H9 (cell line): ENCODE measurements at regions not wholly inside any gene's neighbourhood (a gene's known extent, or its start where the extent isn't known, plus 50 kb on each side); places are given as distances from the start of the nearest gene placed in this dataset.
"Not testable (repeated sequence)": the region's sequence is repeated elsewhere in the genome, so short reads cannot be mapped to it uniquely, and the experiment has no call there.

Experiments used
- DNase-seq: peaks from one replicate; pipeline ENCODE4 v3.0.0-alpha.2; 2017
- H2AFZ ChIP-seq: one replicate; pipeline ENCODE4 v1.6.1; 2013; ENCODE audit warnings: mild to moderate bottlenecking, low read length, control low read depth, moderate library complexity
- H2AK5ac ChIP-seq: 2 replicates; pipeline ENCODE4 v1.6.1; 2013; ENCODE audit warnings: low read length, control low read depth, mixed read lengths; ENCODE audit not compliant: insufficient read length
- H2BK120ac ChIP-seq: one replicate; pipeline ENCODE4 v1.6.1; 2013; ENCODE audit warnings: low read depth, mild to moderate bottlenecking, low read length, control low read depth, inconsistent platforms; ENCODE audit not compliant: poor library complexity, severe bottlenecking
- H2BK12ac ChIP-seq: 2 replicates; pipeline ENCODE4 v1.6.1; 2013; ENCODE audit warnings: low read length, control low read depth, mixed read lengths, low read depth; ENCODE audit not compliant: insufficient read length
- H2BK15ac ChIP-seq: 2 replicates; pipeline ENCODE4 v1.6.1; 2013; ENCODE audit warnings: low read depth, low read length, control low read depth
- H2BK20ac ChIP-seq: one replicate; pipeline ENCODE4 v1.6.1; 2013; ENCODE audit warnings: low read depth, mild to moderate bottlenecking, low read length, control low read depth, inconsistent platforms; ENCODE audit not compliant: poor library complexity, severe bottlenecking
- H2BK5ac ChIP-seq: 2 replicates; pipeline ENCODE4 v1.6.1; 2013; ENCODE audit warnings: low read length, control low read depth, mixed read lengths; ENCODE audit not compliant: insufficient read length
- H3K14ac ChIP-seq: 2 replicates; pipeline ENCODE4 v1.6.1; 2013; ENCODE audit warnings: low read length, control low read depth; ENCODE audit not compliant: insufficient read depth
- H3K18ac ChIP-seq: 2 replicates; pipeline ENCODE4 v1.6.1; 2013; ENCODE audit warnings: low read depth, mild to moderate bottlenecking, mixed read lengths, low read length, control low read depth; ENCODE audit not compliant: insufficient read length
- H3K23ac ChIP-seq: 2 replicates; pipeline ENCODE4 v1.6.1; 2013; ENCODE audit warnings: low read length, control low read depth, mixed read lengths, low read depth; ENCODE audit not compliant: insufficient read length
- H3K23me2 ChIP-seq: 2 replicates; pipeline ENCODE4 v1.6.1; 2013; ENCODE audit warnings: low read depth, mild to moderate bottlenecking, mixed read lengths, low read length, control low read depth; ENCODE audit not compliant: insufficient read length, poor library complexity, severe bottlenecking
- H3K27ac ChIP-seq: 2 replicates; pipeline ENCODE4 v1.5.1; 2013; ENCODE audit warnings: low read length, control low read depth, mixed read lengths, low read depth; ENCODE audit not compliant: insufficient read length
- H3K27me3 ChIP-seq: 2 replicates; pipeline ENCODE4 v1.6.1; 2013; ENCODE audit warnings: low read length, control low read depth, inconsistent platforms; ENCODE audit not compliant: insufficient read depth
- H3K4ac ChIP-seq: 2 replicates; pipeline ENCODE4 v1.6.1; 2013; ENCODE audit warnings: low read depth, mild to moderate bottlenecking, control low read depth, inconsistent platforms, low read length, moderate library complexity
- H3K4me1 ChIP-seq: 2 replicates; pipeline ENCODE4 v1.6.1; 2013; ENCODE audit warnings: low read length, control low read depth, inconsistent platforms; ENCODE audit not compliant: insufficient read depth
- H3K4me2 ChIP-seq: 2 replicates; pipeline ENCODE4 v1.6.1; 2013; ENCODE audit warnings: low read length, control low read depth, mixed read lengths; ENCODE audit not compliant: insufficient read length, insufficient read depth
- H3K56ac ChIP-seq: 2 replicates; pipeline ENCODE4 v1.6.1; 2013; ENCODE audit warnings: low read depth, mild to moderate bottlenecking, mixed read lengths, low read length, control low read depth; ENCODE audit not compliant: insufficient read length
- H3K79me1 ChIP-seq: 2 replicates; pipeline ENCODE4 v1.6.1; 2013; ENCODE audit warnings: low read depth, mild to moderate bottlenecking, moderate library complexity, low read length, control low read depth, inconsistent platforms; ENCODE audit not compliant: insufficient read depth, poor library complexity, severe bottlenecking
- H3K79me2 ChIP-seq: 2 replicates; pipeline ENCODE4 v1.6.1; 2013; ENCODE audit warnings: low read length, control low read depth, inconsistent platforms; ENCODE audit not compliant: insufficient read depth
- H3K9ac ChIP-seq: 2 replicates; pipeline ENCODE4 v1.6.1; 2013; ENCODE audit warnings: low read length, control low read depth, mixed read lengths; ENCODE audit not compliant: insufficient read length; ENCODE audit errors: extremely low read depth
- H3K9me3 ChIP-seq: one replicate; pipeline ENCODE4 v1.6.1; 2013; ENCODE audit warnings: low read depth, low read length, inconsistent platforms; ENCODE audit not compliant: control insufficient read depth
- H3T11ph ChIP-seq: one replicate; pipeline ENCODE4 v1.6.1; 2013; ENCODE audit warnings: mild to moderate bottlenecking, low read length, control low read depth, inconsistent platforms
- H4K20me1 ChIP-seq: one replicate; pipeline ENCODE4 v1.6.1; 2013; ENCODE audit not compliant: control insufficient read depth, insufficient read length, insufficient read depth
- H4K5ac ChIP-seq: 2 replicates; pipeline ENCODE4 v1.6.1; 2013; ENCODE audit warnings: low read depth, mild to moderate bottlenecking, mixed read lengths, low read length, control low read depth; ENCODE audit not compliant: insufficient read length
- H4K8ac ChIP-seq: replicated peaks from 2 replicates; pipeline ENCODE4 v1.6.1; 2013; ENCODE audit warnings: low read length, control low read depth, mixed read lengths, low read depth; ENCODE audit not compliant: insufficient read length
- H4K91ac ChIP-seq: 2 replicates; pipeline ENCODE4 v1.6.1; 2013; ENCODE audit warnings: low read depth, mild to moderate bottlenecking, moderate library complexity, mixed read lengths, low read length, control low read depth; ENCODE audit not compliant: insufficient read length
- H3K27ac Mint-ChIP-seq, 3 experiments: 2 replicates in 2 of 3; 3 replicates in 1 of 3; pipeline ENCODE4 v1.8.0; 2020 to 2021; ENCODE audit warnings: mixed read lengths in 3 of 3, mild to moderate bottlenecking in 1 of 3, moderate library complexity in 1 of 3
- H3K27me3 Mint-ChIP-seq: 2 replicates; pipeline ENCODE4 v1.8.0; 2021; ENCODE audit warnings: low read depth, mild to moderate bottlenecking, moderate library complexity, mixed read lengths
- H3K36me3 Mint-ChIP-seq, 3 experiments: 2 replicates in 2 of 3; 3 replicates in 1 of 3; pipeline ENCODE4 v1.8.0; 2020 to 2021; ENCODE audit warnings: low read depth in 3 of 3, mixed read lengths in 3 of 3; ENCODE audit not compliant: insufficient read depth in 1 of 3
- H3K4me1 Mint-ChIP-seq, 2 experiments: 2 replicates each; pipeline ENCODE4 v1.8.0; 2020; ENCODE audit warnings: mixed read lengths in 2 of 2
- H3K4me3 Mint-ChIP-seq, 2 experiments: 2 replicates in 1 of 2; 3 replicates in 1 of 2; pipeline ENCODE4 v1.8.0; 2020 to 2021; ENCODE audit warnings: mild to moderate bottlenecking in 2 of 2, mixed read lengths in 2 of 2, moderate library complexity in 1 of 2
- H3K9me3 Mint-ChIP-seq, 2 experiments: 2 replicates in 1 of 2; 3 replicates in 1 of 2; pipeline ENCODE4 v1.8.0; 2020; ENCODE audit warnings: mild to moderate bottlenecking in 2 of 2, mixed read lengths in 2 of 2, moderate library complexity in 1 of 2
- WGBS: extraction: QIAGEN DNeasy Blood & Tissue Kit; methylation state at CpG from one replicate; pipeline ENCODE4 v1.1.7; 2013; ENCODE audit warnings: missing lambda C conversion rate, low lambda C conversion rate, mixed read lengths; ENCODE audit not compliant: insufficient read length; ENCODE audit errors: extremely low coverage; 5-methylcytosine and 5-hydroxymethylcytosine counted together

DNA sequence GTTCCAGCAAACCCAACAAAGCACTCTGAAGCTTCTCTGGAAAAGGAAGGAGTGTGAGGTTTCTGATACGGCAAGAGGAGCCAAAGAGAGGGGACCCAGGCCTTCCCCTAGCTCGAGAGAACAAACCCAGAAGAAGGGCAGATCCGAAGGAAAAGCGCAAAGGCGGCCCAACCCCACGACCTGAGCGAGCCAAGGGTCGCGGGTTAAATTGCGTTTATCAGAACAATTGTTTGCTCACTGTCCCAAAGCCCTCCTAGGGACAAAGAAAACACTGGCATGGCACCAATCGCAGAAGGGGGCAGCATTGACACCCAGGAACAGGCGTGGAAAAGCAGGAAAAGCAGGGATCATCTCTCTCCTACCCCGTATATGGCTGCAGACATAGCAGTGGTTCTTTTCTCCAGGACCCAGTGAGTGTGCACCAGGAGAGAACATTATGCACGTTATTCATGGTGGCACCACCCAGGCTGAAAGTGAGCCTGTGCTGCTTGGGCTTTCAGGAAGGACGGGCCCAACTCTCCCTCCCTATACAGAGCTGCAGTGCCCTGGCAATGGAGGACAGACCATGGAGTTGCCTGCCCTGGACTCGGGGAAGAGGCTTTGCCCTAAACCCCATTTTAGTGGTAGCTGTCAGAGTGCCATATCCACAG, 167.0 kb downstream of the FAM72C start:
- H4K91ac ChIP-seq: not testable (repeated sequence)

DNA sequence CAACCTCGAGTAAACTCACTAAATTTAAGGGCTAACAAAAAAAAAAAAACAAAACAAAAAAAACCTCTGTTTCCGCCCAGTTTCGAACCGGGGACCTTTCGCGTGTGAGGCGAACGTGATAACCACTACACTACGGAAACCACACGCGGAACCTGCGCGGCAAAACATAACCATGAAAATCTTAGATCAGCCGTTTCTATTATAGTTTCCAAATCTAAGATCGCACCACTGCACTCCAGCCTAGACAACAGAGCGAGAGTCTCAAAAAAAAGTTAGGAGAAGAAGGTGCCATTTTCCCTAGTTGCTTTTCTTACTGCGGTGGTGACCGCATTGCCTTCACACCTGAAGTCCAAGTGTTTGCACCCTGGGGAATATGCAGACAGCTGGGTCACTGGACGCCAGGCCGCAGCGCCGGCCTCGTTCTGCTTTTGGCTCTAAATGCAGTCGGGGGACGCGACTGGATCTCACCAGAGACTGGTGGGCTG, 167.8 kb downstream of the FAM72C start:
- H2BK12ac ChIP-seq, H3K23ac ChIP-seq, H3K36me3 Mint-ChIP-seq, H3K18ac ChIP-seq, H4K8ac ChIP-seq, H2BK20ac ChIP-seq, H4K91ac ChIP-seq, H2BK15ac ChIP-seq, H3K79me2 ChIP-seq, H3K9me3 Mint-ChIP-seq, H2BK120ac ChIP-seq, H3K4me1 Mint-ChIP-seq, H2AK5ac ChIP-seq, H3K9ac ChIP-seq, H3K23me2 ChIP-seq, H2AFZ ChIP-seq, H3K27ac Mint-ChIP-seq, H4K5ac ChIP-seq, H3K79me1 ChIP-seq, H4K20me1 ChIP-seq, H3K56ac ChIP-seq, H3K27ac ChIP-seq, H2BK5ac ChIP-seq, H3K4me1 ChIP-seq, H3K27me3 ChIP-seq, H3K4ac ChIP-seq, H3K14ac ChIP-seq, H3T11ph ChIP-seq, H3K9me3 ChIP-seq, H3K27me3 Mint-ChIP-seq: not testable (repeated sequence)
- peak; percentile 3 for DNase-seq
- H3K4me3 Mint-ChIP-seq: peak overlapping the region; percentile 59 to 62; a peak in 4 of 5 replicates
- no CpG with 5 or more reads among the region's 26 CpGs for WGBS
- H3K4me2 ChIP-seq: peak overlapping the region; percentile 13

More for the DNA sequence above, 167.0 kb downstream of the FAM72C start:
- not testable (repeated sequence) for H3K4me2 ChIP-seq, H2AK5ac ChIP-seq, H3K27ac ChIP-seq, H3K27ac Mint-ChIP-seq, H3K23me2 ChIP-seq, H3K14ac ChIP-seq, H3K9ac ChIP-seq, H2BK15ac ChIP-seq, H3K4me1 ChIP-seq, H3K9me3 Mint-ChIP-seq, H3K23ac ChIP-seq, H2BK20ac ChIP-seq, H4K20me1 ChIP-seq, H3K79me2 ChIP-seq, H2AFZ ChIP-seq, H4K5ac ChIP-seq, H2BK12ac ChIP-seq, H3K4ac ChIP-seq, H3T11ph ChIP-seq, H2BK5ac ChIP-seq, H3K79me1 ChIP-seq, H3K56ac ChIP-seq, H3K36me3 Mint-ChIP-seq, H2BK120ac ChIP-seq, H3K27me3 ChIP-seq, H3K9me3 ChIP-seq, H3K27me3 Mint-ChIP-seq, H3K18ac ChIP-seq, DNase-seq, H4K8ac ChIP-seq, H3K4me1 Mint-ChIP-seq
- H3K4me3 Mint-ChIP-seq: peak overlapping the region in 1 of 2 experiments; percentile 52; a peak in 2 of 5 replicates
- no CpG with 5 or more reads among the region's 16 CpGs for WGBS
